NCI-H1694 treated with DMSO at 0.1 percent for 48 hours (cell line): ENCODE measurements at regions not wholly inside any gene's neighbourhood (a gene's known extent, or its start where the extent isn't known, plus 50 kb on each side); places are given as distances from the start of the nearest gene placed in this dataset.

Experiments used
- DNase-seq: peaks from one replicate; lab custom pipeline; 2025; lab: John Stamatoyannopoulos, UW

- no peak for DNase-seq
Observed at GRCh38 chr16:9412915-9413264, 321.4 kb downstream of the HAPSTR1 start.

- no peak for DNase-seq
Observed at GRCh38 chr16:9415545-9415944, 324.1 kb downstream of the HAPSTR1 start.

- DNase-seq, result no peak
Observed at GRCh38 chr16:9417898-9418297, 326.5 kb downstream of the HAPSTR1 start.

GRCh38 chr16:9419161-9419560 is 327.7 kb downstream of the HAPSTR1 start:
- DNase-seq, result no peak

DNA sequence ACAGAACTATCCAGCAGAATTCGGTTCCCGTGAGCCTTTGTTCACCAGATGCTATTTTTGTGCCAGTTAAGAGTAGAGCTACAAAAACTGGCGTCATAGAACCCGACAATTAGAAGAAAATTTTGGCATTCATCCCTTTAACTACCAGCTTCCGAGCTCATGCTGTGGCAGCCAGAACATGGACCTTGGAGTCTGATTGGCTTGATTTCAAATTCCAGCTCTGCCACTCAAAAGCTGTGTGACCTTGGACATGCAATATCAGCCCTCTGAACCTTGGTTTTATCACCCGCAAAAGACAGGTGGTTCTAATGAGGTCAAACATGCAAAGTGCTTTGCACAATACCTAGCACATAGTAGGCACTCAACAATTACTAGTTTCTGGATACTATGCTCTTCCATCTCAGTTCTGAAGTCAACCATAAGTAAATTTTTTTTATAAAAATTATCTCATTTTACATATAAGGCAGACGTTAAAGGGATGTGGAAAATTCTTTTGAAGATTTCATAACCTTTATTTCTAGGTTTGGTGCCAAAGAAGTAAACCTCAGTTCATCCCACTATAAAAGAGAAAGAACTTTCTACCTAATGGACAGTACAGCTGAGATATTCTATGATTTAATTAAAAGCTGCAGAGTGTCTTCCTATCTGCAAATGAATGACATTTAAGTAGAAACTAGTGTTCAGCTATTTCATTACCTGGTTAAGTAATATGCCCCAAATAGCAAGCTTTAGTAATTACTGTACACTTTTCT is 331.5 kb downstream of the HAPSTR1 start:
- DNase-seq, result no peak

DNA sequence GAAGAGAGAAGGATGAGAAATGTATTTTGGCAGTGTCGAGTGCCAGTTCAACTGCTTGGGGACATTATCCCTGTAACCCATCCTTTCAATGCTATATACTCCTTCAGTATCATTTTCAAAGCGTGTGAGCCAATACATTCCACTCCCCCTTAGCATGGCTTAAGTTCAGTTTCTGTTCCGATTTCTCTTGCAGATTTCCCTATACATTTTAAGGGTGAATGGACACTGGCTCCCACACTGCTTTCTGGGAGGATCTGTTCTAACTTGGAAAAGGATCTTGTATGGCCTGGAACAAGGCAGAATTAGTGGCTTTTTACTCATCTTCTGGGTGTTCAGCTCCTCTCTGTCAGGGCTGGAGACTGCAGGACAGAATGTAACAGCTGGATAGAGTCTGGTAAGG is 333.8 kb downstream of the HAPSTR1 start:
- no peak for DNase-seq

- no peak for DNase-seq
Observed at GRCh38 chr16:9428355-9429005, 337.0 kb downstream of the HAPSTR1 start.

GRCh38 chr16:9429646-9430330 is 338.3 kb downstream of the HAPSTR1 start:
- no peak for DNase-seq

- no peak for DNase-seq
Observed at GRCh38 chr16:9434659-9435058, 343.2 kb downstream of the HAPSTR1 start.

- DNase-seq, result no peak
Observed at GRCh38 chr16:9436175-9436574, 344.7 kb downstream of the HAPSTR1 start.

GRCh38 chr16:9437115-9437514 is 345.7 kb downstream of the HAPSTR1 start:
- DNase-seq, result no peak

DNA sequence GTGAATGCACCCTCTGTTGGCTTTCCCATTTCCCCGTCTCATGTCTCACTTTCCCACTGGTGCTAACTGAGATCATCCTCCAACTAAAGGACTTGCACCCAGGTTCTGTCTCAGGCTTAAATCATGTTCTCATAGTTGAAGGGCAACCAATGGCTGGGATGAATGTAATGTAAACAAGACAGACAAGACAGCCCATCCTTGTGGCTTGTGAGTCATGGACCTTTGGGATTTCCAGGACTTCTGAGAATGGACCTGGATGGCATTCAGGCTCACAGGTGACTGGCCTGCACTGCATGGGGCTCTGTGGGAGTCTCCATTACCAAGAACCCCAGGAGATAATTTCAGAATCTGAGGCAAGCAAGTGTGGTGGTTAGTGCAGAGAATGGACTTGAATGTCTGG is 347.5 kb downstream of the HAPSTR1 start:
- no peak for DNase-seq

GRCh38 chr16:9441012-9441411 is 349.6 kb downstream of the HAPSTR1 start:
- DNase-seq, result no peak

- DNase-seq, result no peak
Observed at GRCh38 chr16:9443864-9444263, 352.4 kb downstream of the HAPSTR1 start.

GRCh38 chr16:9446471-9447194 is 355.2 kb downstream of the HAPSTR1 start:
- no peak for DNase-seq

GRCh38 chr16:9447195-9447551 is 355.7 kb downstream of the HAPSTR1 start:
- no peak for DNase-seq

- no peak for DNase-seq
Observed at GRCh38 chr16:9447699-9448098, 356.3 kb downstream of the HAPSTR1 start.

GRCh38 chr16:9449597-9449996 is 358.2 kb downstream of the HAPSTR1 start:
- no peak for DNase-seq

- no peak for DNase-seq
Observed at GRCh38 chr16:9457215-9457614, 365.8 kb downstream of the HAPSTR1 start.

GRCh38 chr16:9458816-9459215 is 367.4 kb downstream of the HAPSTR1 start:
- DNase-seq, result no peak

DNA sequence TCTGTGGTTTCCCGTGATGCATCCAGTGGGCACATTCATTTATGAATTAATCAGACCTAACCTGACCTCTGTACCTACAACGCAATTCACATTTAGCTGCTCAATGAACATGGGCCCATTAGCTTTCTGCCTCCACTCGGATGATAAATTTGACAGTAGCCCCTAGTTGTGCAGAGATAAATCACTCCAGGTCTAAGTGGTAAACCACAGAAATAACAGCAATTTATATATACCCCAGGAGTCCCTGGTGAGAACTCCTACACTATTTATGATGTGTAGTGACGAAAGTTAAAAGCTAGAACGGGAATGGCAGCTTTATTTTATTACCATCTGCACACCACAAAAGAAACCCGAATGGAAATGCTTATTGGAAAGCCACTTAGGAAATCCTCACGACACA is 371.5 kb downstream of the HAPSTR1 start:
- no peak for DNase-seq

GRCh38 chr16:9463461-9463860 is 372.0 kb downstream of the HAPSTR1 start:
- DNase-seq, result no peak

DNA sequence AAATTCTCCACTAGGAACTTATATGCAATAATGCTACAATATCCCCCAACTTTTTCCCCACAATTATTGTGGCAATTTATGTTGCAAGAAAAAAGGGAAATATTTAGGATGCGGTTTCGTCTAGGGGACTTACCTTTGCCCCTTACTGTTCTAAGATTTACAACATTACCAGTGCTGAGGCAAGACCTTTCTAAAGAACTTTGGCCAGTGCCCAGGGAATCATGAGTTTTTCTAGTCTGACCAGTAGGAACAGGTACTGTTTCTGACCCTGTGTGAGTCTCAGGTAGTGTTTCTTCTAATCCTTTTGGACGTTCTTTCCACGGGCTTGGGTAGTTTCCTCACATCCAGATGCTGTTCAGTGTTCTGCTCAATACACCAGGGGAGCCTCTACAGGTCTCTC is 373.7 kb downstream of the HAPSTR1 start:
- no peak for DNase-seq
